ENCODE measurements at regions not wholly inside any gene's neighbourhood (a gene's known extent, or its start where the extent isn't known, plus 50 kb on each side); places are given as distances from the start of the nearest gene placed in this dataset.

DNA sequence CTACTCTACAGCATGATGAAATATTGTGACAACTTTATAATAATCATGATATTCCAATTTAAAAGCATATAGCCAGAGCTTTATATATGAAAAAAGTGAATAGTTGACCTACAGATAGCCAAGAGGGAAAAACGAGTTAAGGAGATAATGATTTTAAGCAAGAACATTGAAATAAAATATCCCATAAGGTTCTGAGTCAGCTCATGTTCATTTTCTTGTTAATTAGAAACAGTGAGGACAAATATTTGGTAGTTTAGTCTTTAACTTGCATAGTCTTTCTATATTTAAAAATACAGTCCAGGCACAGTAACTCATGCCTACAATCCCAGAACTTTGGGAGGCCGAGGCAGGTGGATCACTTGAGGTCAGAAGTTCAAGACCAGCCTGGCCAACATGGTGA is 55.8 kb upstream of the CDH6 start:
- DNase-seq (ENCODE audit: low spot score): no peak

DNA sequence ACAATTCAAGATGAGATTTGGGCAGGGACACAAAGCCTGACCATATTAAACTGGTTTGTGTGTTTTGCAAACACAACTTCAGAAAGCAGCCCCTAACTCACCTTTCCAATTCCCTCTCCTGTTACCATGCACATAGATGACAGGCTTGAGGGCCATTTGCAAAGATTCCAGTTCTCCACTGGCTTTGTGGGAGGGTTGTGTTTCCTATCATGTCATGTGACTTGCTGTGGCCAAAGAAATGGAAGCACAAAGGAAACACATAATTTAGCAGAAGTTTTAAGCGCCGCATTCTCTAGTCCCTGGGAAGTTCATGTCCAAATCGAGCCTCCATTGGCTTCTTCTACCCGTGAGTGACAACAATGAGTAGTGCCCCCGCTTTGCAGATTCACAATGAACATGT is 57.9 kb upstream of the CDH6 start:
- DNase-seq (ENCODE audit: low spot score): no peak

GRCh38 chr5:31133488-31133887 is 60.0 kb upstream of the CDH6 start:
- DNase-seq (ENCODE audit: low spot score): no peak

DNA sequence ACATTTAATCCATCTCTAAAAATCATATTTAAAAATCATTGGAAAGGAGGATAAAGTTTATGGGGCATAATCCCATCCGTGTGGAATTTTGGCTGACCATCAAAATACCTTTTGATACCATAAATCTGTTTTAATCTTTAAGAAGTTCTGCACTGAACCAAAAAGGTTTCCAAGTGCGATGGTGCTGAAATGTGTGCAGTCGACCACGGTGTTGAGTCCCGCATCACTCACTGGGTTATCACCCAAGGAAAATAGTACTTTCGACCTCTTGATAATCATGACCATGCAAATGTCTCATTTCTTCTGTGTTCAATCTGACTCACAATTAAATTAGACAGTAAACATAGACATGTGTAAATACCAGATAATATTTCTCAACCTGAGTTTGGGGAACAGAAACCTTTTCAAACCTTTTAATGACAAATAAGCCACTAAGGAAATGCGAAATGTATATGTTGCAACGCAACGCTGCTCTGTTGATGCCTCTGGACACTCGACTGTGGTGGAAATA is 62.0 kb upstream of the CDH6 start:
- no peak for DNase-seq (ENCODE audit: low spot score)

- no peak for DNase-seq (ENCODE audit: low spot score)
These were observed 62.8 kb upstream of the CDH6 start for GRCh38 chr5:31130676-31131075.

DNA sequence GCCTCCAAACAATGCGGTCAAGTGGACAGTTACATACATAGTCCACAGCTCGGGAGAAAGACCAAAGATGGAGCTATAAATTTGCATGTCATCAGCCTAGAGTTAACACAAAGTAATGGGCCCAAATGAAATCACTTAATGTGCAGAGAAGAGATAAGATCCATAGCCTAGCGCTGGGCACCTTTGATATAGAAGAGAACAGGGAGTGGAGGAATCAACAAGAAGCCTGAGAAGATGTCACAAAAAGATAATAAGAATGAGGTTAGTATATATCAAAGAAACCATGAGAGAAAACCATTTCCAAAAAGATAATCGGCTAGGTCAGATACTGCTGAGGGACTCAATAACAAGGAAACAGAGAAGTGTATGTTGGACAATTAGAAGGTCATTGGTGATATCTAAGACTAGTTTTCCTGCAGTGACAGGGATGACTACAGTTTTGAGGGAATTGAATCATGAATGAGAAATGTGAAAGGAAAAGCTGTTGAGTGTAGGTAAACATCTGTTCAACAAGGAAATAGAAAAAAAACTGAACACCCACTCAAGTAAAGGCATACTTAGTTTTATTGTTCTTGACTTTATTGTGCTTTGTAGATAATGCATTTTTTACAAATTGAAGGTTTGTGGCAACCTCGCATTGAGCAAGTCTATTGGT is 68.7 kb upstream of the CDH6 start:
- DNase-seq (ENCODE audit: low spot score): no peak

DNA sequence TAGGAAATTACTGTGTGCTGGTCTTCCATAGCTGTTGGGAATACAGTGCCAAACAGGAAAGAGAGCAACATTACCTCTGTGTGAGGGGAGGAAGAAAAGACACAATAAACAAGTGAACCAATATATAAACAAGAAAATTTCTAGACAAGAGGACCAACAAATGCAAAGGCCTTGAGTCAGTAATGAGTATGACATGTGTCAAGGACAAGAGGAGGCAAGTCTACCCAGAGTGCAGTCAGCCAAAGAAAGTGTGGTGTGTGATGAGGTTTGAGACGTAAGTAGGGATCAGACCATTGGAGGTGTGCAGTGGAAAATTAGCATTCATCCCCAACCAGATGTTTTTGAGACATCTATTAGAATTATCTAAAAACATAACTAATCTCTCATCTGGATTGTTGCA is 69.5 kb upstream of the CDH6 start:
- DNase-seq (ENCODE audit: low spot score): no peak

DNA sequence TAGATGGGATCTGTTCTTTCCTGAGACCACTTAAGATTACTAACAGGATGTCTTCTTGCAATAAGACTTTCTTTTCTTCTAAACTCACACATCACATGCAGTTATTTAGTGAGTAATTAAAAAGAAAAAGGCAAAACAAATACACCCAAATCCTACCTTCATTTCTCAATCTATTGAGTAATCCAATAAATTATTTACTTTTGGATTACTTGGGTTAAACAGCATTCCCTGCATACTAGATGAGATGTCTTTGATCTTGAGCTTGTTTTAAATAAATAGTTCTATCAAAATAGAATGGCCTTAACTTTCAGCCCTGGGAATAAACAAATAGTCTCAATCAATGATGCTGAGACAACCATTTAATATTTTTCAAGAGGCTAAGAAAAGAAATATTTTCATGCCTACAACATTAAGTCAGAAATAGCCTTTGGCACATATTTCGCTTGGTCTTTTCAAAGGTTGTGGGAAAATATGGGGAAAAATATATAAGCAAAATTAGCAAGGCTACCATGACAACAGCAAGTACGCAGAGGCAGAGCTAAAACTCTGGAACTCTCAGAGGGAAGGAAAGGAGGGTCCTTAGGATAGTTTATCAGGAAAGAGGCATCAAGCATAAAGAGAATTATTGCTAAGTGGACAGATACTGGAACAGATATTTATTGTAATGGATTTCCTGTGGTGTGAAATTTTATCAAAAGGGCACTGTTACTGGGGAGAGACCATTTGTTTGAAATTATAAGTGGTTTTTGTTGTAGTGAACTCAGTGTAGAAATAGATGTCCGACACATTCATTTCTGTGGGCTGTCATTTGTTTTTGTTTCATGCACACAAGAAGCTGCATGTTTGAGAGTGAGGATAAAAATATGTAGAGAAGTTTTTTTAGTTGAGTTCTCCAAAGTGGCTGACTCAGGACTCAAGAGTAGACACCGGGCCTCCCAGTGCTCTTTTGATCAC is 70.2 kb upstream of the CDH6 start:
- no peak for DNase-seq (ENCODE audit: low spot score)

- DNase-seq (ENCODE audit: low spot score): no peak
These were observed 72.3 kb upstream of the CDH6 start for GRCh38 chr5:31121224-31121623.

- no peak for DNase-seq (ENCODE audit: low spot score)
These were observed 72.9 kb upstream of the CDH6 start for GRCh38 chr5:31120642-31120948.

DNA sequence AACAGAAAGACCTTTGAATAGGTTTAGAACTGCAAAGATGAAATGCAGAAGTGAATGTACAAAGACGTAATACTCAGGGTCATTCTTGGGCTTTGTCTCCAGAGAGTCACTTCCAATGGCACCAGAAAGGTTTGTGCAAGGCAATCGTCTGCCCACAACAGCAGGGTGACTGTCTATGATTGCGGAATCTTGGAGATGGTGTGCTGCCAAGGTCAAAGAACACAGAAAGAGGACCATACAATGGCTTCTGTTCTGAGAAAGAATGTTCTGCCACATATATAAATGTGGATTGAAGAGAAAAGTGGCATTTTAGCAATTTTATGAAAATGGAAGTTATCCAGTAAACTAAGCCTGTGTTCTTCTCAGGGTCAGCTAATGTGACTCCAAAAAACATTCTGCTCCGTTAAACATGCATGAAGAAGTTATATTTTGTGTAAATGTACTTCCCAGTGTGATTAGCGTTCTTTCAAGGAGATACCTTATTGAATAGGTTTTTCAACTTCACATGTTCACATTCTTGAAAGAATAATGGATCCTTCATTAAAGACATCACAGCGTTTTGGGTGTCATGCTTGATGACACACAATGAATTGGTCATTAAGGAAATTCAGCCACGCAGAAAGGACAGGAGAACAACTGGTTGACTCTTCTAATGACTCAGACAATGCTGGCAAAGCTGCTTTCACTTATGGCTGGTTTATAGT is 73.4 kb upstream of the CDH6 start:
- no peak for DNase-seq (ENCODE audit: low spot score)

GRCh38 chr5:31116466-31117031 is 76.9 kb upstream of the CDH6 start:
- no peak for DNase-seq (ENCODE audit: low spot score)

- no peak for DNase-seq (ENCODE audit: low spot score)
These were observed 78.7 kb upstream of the CDH6 start for GRCh38 chr5:31114817-31115216.

DNA sequence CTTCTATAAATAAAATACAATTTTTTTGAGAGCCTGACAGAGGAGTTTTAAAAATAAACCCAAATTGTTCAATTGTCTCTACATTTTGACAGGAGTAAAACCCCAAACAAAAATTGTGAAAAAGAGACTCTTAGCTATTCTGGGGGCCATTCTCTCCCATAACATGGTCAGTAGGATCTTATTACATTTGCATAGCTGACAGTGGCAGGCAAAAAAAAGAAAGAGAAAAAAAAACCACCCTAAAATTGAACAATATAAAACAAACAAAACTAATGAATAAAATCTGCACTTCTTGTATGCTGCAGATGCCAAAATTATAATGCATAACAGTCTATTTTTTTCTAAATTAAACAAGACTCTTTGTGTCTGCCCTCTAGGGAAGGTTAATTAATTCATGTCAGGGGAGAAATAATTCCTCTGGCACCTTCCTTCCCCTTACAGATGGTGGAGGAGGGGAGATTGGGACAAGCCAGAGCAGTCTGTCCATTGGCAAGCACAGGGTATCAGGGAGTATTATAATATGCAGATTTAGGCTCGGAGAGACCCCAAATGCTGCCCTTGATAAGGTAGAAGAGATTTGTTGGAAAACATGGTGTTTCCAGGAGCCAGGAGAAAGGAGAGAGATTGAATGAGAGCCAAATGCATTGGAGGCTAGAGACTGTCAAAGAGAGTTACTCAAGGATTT is 79.7 kb upstream of the CDH6 start:
- no peak for DNase-seq (ENCODE audit: low spot score)

- no peak for DNase-seq (ENCODE audit: low spot score)
These were observed 80.4 kb upstream of the CDH6 start for GRCh38 chr5:31113101-31113500.

DNA sequence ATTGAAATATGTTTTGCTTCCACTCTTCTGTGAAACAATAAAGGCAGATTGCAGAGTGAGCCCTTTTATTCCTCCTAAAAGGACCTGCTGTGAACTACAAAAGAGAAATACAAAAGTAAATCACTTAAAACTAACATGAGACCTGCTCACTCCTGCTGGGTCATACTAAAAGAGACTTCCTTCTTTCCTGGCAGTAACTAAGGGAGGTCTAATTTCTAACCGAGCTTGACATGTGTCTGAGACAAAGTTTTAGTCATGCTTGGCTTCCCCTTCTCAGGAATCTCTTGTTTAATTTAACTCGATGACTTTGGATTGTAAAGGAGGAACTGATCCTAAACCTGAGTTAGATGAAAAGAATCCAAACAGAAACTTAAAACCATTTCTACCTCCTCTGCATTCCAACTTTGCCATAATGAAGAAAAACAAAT is 86.4 kb upstream of the CDH6 start:
- no peak for DNase-seq (ENCODE audit: low spot score)

- no peak for DNase-seq (ENCODE audit: low spot score)
These were observed 86.8 kb upstream of the CDH6 start for GRCh38 chr5:31106691-31107090.

GRCh38 chr5:31106278-31106677 is 87.2 kb upstream of the CDH6 start:
- DNase-seq (ENCODE audit: low spot score): no peak

DNA sequence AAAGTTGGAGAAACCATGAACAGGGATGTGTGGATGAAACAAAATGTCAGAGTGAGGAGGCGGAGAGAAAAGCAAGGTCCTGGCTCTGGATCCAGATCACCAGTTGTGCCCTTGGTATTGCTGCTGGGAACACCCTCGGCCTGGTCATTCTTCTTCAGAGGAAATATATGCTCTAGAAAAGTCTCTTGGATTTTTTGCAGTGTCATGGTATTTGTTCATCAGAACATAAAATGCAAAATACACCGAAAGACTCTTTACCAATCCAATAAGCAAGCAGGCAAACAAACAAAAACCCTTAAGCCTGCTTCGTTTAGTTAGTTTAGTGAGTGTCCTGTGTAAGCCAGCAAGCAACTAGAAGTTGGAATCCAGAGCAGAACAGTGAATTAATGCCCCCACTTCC is 88.7 kb upstream of the CDH6 start:
- DNase-seq (ENCODE audit: low spot score): no peak

GRCh38 chr5:31100781-31101310 is 92.6 kb upstream of the CDH6 start:
- peak; percentile 47 for DNase-seq (ENCODE audit: low spot score)

- no peak for DNase-seq (ENCODE audit: low spot score)
These were observed 93.4 kb upstream of the CDH6 start for GRCh38 chr5:31100047-31100575.

All from cerebellar cortex (tissue), 1 donor.